Progenitor cell of endocrine pancreas (in vitro differentiated cells): ENCODE measurements at regions not wholly inside any gene's neighbourhood (a gene's known extent, or its start where the extent isn't known, plus 50 kb on each side); places are given as distances from the start of the nearest gene placed in this dataset.

ENCODE experiments used
- DNase-seq: peaks from one replicate; pipeline ENCODE4 v3.0.0; 2021; ENCODE audit warnings: low spot score; ENCODE audit not compliant: unreplicated experiment
- H3K27ac Mint-ChIP-seq: 2 replicates; pipeline ENCODE4 v1.8.0; 2021; ENCODE audit warnings: mild to moderate bottlenecking, moderate library complexity, mixed read lengths
- H3K27me3 Mint-ChIP-seq: 2 replicates; pipeline ENCODE4 v1.8.0; 2021; ENCODE audit warnings: mixed read lengths
- H3K36me3 Mint-ChIP-seq: 2 replicates; pipeline ENCODE4 v1.8.0; 2022; ENCODE audit warnings: mixed read lengths; ENCODE audit not compliant: insufficient read depth
- H3K4me1 Mint-ChIP-seq: 2 replicates; pipeline ENCODE4 v1.8.0; 2021; ENCODE audit warnings: low read depth, mixed read lengths
- H3K4me3 Mint-ChIP-seq: 2 replicates; pipeline ENCODE4 v1.8.0; 2021; ENCODE audit warnings: low read depth, mild to moderate bottlenecking, moderate library complexity, mixed read lengths
- H3K9me3 Mint-ChIP-seq: 2 replicates; pipeline ENCODE4 v1.8.0; 2021; ENCODE audit warnings: low read depth, mixed read lengths
- CTCF ChIP-seq: fragments of 200-600 bp; sonication (generic); IDR thresholded peaks from one replicate; pipeline ENCODE4 v1.5.0; 2021; ENCODE audit warnings: antibody characterized with exemption, mild to moderate bottlenecking; ENCODE audit not compliant: unreplicated experiment

DNA sequence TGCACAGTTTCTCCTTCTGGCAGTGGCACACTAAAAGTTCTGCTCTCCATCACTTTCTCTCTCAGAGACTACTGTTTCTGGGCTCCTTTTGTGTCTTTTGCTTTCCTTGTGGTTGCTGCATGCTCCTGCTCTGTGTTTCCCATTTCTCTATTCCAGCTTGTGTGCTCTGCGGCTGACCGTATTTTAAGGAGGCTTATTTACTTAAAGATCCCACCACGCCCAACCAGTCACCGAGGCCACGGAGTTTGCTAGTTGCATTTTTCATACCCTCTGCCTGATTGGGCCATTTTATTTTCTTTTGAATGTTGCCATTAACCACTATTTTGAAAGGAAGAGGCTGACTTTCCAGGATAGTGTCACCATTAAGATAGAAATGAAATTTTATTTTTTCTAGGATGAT is 626.4 kb upstream of the MMS22L start:
- Mint-ChIP-seq H3K4me3 (no peak overlapping the region), H3K27ac (no peak overlapping the region), H3K4me1 (no peaks in the 10 kb centered on the region), H3K36me3 (no peaks in the 10 kb centered on the region), H3K27me3 (no peaks in the 10 kb centered on the region), H3K9me3 (peaks cover 10% of the 10 kb centered on the region)
- no peak for TF ChIP-seq CTCF
- no peak for DNase-seq

DNA sequence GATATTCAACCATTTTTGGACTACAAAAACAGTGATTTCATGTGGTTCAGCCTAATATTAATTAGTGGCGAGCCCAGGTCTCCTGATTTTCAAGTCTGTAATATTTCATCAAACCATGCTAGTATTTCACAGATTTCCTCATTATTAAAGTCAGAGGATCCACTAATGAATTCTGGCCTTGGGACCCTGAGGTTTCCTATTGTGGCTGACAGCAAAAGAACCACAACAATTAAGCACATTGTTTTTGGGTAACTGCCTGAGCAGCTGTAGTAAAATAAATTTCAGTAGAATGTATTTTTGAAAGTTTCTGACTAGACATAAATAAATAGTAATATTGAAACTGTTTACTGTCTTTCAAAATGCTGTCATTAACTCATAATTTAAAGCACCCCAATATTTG is 630.7 kb upstream of the MMS22L start:
- Mint-ChIP-seq H3K9me3 (no peaks in the 10 kb centered on the region), H3K27ac (no peak overlapping the region), H3K27me3 (no peaks in the 10 kb centered on the region), H3K4me1 (no peaks in the 10 kb centered on the region), H3K36me3 (no peaks in the 10 kb centered on the region), H3K4me3 (no peak overlapping the region)
- TF ChIP-seq CTCF: no peak
- DNase-seq: no peak

GRCh38 chr6:97914912-97915311 is 631.9 kb upstream of the MMS22L start:
- Mint-ChIP-seq H3K36me3 (no peaks in the 10 kb centered on the region), H3K9me3 (no peaks in the 10 kb centered on the region), H3K4me1 (peaks cover 8% of the 10 kb centered on the region), H3K27me3 (no peaks in the 10 kb centered on the region), H3K4me3 (no peak overlapping the region), H3K27ac (no peak overlapping the region)
- DNase-seq: no peak
- no peak for TF ChIP-seq CTCF

GRCh38 chr6:97915537-97915936 is 632.5 kb upstream of the MMS22L start:
- H3K9me3 Mint-ChIP-seq: no peaks in the 10 kb centered on the region
- peaks cover 9% of the 10 kb centered on the region for H3K4me1 Mint-ChIP-seq
- no peak overlapping the region for H3K27ac Mint-ChIP-seq
- no peak for TF ChIP-seq CTCF
- no peak for DNase-seq
- no peaks in the 10 kb centered on the region for H3K36me3 Mint-ChIP-seq
- no peak overlapping the region for H3K4me3 Mint-ChIP-seq
- no peaks in the 10 kb centered on the region for H3K27me3 Mint-ChIP-seq

DNA sequence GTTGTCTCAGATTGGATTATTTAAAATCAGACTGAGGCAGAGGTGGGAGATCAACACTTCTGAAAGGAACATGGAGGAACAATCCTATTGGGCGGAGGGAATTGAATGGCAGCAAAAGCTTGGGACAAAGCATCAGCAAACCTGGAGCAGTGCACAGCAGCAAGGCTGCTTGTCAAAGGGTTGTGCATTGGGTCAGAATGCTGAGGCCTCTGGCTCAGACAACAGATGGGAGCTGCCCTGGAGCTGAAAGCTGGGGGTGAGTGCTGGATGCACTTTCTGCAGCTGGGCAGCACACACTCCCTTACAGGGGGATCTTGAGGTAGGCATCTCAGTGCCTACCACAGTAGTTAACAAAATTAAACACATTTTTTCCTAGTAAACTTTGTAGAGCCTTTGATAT is 634.4 kb upstream of the MMS22L start:
- H3K27ac Mint-ChIP-seq: no peak overlapping the region
- H3K4me1 Mint-ChIP-seq: peaks cover 23% of the 10 kb centered on the region
- H3K27me3 Mint-ChIP-seq: no peaks in the 10 kb centered on the region
- no peaks in the 10 kb centered on the region for H3K36me3 Mint-ChIP-seq
- no peak for DNase-seq
- H3K9me3 Mint-ChIP-seq: no peaks in the 10 kb centered on the region
- no peak overlapping the region for H3K4me3 Mint-ChIP-seq
- TF ChIP-seq CTCF: no peak
